ENCODE measurements at regions not wholly inside any gene's neighbourhood (a gene's known extent, or its start where the extent isn't known, plus 50 kb on each side); places are given as distances from the start of the nearest gene placed in this dataset.

- H3K4me2 ChIP-seq (ENCODE audit: insufficient read depth, insufficient read length, low read length), result no peak overlapping the region
- Mint-ChIP-seq H3K27me3 (ENCODE audit: low read depth) (no peaks in the 10 kb centered on the region), H3K27ac (no peak overlapping the region), H3K4me1 (no peaks in the 10 kb centered on the region), H3K4me3 (no peak overlapping the region), H3K9me3 (no peaks in the 10 kb centered on the region), H3K36me3 (ENCODE audit: insufficient read depth in 1 of 3, low read depth in 3 of 3) (no peaks in the 10 kb centered on the region)
- H3K4ac ChIP-seq (ENCODE audit: low read depth, low read length), result no peak overlapping the region
- no peak overlapping the region for H2BK12ac ChIP-seq (ENCODE audit: insufficient read length, low read depth, low read length)
- no peak for TF ChIP-seq CTCF (conservative IDR thresholded peaks at IDR 0.05)
- no peak overlapping the region for H4K5ac ChIP-seq (ENCODE audit: insufficient read length, low read depth, low read length)
- no peak overlapping the region for H3T11ph ChIP-seq (ENCODE audit: low read length)
- H3K9me3 ChIP-seq (ENCODE audit: control insufficient read depth, low read depth, low read length), result no peaks in the 10 kb centered on the region
- H3K23ac ChIP-seq (ENCODE audit: insufficient read length, low read depth, low read length), result no peak overlapping the region
- no peak overlapping the region for H2BK120ac ChIP-seq (ENCODE audit: low read depth, low read length, poor library complexity, severe bottlenecking)
- no peak overlapping the region for H2BK20ac ChIP-seq (ENCODE audit: low read depth, low read length, poor library complexity, severe bottlenecking)
- no peaks in the 10 kb centered on the region for H3K23me2 ChIP-seq (ENCODE audit: insufficient read length, low read depth, low read length, poor library complexity, severe bottlenecking)
- H4K91ac ChIP-seq (ENCODE audit: insufficient read length, low read depth, low read length), result no peak overlapping the region
- H3K18ac ChIP-seq (ENCODE audit: insufficient read length, low read depth, low read length), result no peak overlapping the region
- H2AFZ ChIP-seq (ENCODE audit: low read length), result no peak overlapping the region
- H2BK5ac ChIP-seq (ENCODE audit: insufficient read length, low read length), result no peak overlapping the region
- no peak overlapping the region for H3K56ac ChIP-seq (ENCODE audit: insufficient read length, low read depth, low read length)
- no peak overlapping the region for H2AK5ac ChIP-seq (ENCODE audit: insufficient read length, low read length)
- no peak overlapping the region for H2BK15ac ChIP-seq (ENCODE audit: low read depth, low read length)
- H4K8ac ChIP-seq (replicated peaks; ENCODE audit: insufficient read length, low read depth, low read length), result no peak overlapping the region
- no peak overlapping the region for H3K27ac ChIP-seq (ENCODE audit: insufficient read length, low read depth, low read length)
- H3K79me1 ChIP-seq (ENCODE audit: insufficient read depth, low read depth, low read length, poor library complexity, severe bottlenecking), result no peaks in the 10 kb centered on the region
- WGBS (ENCODE audit: extremely low coverage, insufficient read length, low lambda C conversion rate), result no CpG with 5 or more reads among the region's 6 CpGs
- no peak overlapping the region for H3K9ac ChIP-seq (ENCODE audit: extremely low read depth, insufficient read length, low read length)
- no peaks in the 10 kb centered on the region for H3K79me2 ChIP-seq (ENCODE audit: insufficient read depth, low read length)
- no peaks in the 10 kb centered on the region for H4K20me1 ChIP-seq (ENCODE audit: control insufficient read depth, insufficient read depth, insufficient read length)
- H3K14ac ChIP-seq (ENCODE audit: insufficient read depth, low read length), result no peak overlapping the region
- no peaks in the 10 kb centered on the region for H3K4me1 ChIP-seq (ENCODE audit: insufficient read depth, low read length)
- no peaks in the 10 kb centered on the region for H3K27me3 ChIP-seq (ENCODE audit: insufficient read depth, low read length)
- DNase-seq, result no peak
Measured at GRCh38 chr18:60893355-60894097, 439.7 kb upstream of the CDH20 start.
